ENCODE measurements at regions not wholly inside any gene's neighbourhood (a gene's known extent, or its start where the extent isn't known, plus 50 kb on each side); places are given as distances from the start of the nearest gene placed in this dataset.

GRCh38 chr5:23027331-23027730 lies 174.2 kb upstream of the CDH12 start:
- Histone ChIP-seq H3K36me3 (no peaks in the 10 kb centered on the region), H3K9me3 (no peaks in the 10 kb centered on the region), H3K4me3 (no peak overlapping the region), H3K4me1 (no peaks in the 10 kb centered on the region), H3K27me3 (no peaks in the 10 kb centered on the region), H3K27ac (no peak overlapping the region)
- no peak for ATAC-seq
- no peak for DNase-seq
- intact Hi-C loops (cut with DNase I), result no loop called here
- TF ChIP-seq CTCF (IDR thresholded peaks at IDR 0.05), result no peak
- FAIRE-seq, result no peak
- 51 to 68% methylated on average over 2 of the region's 2 CpGs for WGBS, 2 donors

GRCh38 chr5:23026252-23027170 lies 173.4 kb upstream of the CDH12 start:
- 43 to 55% methylated on average over 5 of the region's 5 CpGs for WGBS, 2 donors

DNA sequence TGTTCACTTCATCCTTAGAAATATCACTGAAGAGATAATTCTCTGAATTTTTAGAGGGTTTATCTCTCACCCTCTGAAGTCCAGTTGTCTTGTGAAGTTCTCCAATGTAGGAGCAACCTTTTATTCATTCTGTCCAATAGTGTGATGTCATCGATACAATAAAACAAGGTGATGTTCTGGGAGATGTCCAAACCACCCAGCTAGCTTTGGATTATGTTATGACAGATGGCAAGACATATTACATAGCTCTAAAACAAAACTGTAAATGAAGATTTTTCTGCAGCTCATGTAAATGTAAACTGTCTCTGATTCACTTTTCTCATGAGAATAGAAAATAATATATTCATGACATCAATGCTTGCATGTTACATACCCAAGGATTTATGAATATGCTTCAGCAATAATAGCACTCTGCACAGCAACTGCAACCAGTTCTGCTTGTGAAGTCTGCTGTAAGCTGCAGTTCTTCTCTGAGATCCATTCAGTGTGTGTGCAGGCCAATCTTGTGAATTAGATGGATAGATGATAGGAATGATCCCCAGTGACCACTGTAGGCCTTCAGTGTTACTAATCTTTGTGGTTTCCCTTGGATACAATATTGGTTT lies 172.6 kb upstream of the CDH12 start:
- no peak for FAIRE-seq
- TF ChIP-seq CTCF (IDR thresholded peaks at IDR 0.05), result no peak
- Histone ChIP-seq H3K27ac (no peak overlapping the region), H3K9me3 (no peaks in the 10 kb centered on the region), H3K4me1 (no peaks in the 10 kb centered on the region), H3K27me3 (no peaks in the 10 kb centered on the region), H3K36me3 (no peaks in the 10 kb centered on the region), H3K4me3 (no peak overlapping the region)
- intact Hi-C loops (cut with DNase I), result no loop called here
- 66 to 76% methylated on average over 1 of the region's 1 CpG for WGBS, 2 donors
- no peak for DNase-seq
- no peak for ATAC-seq

More at GRCh38 chr5:23026252-23027170, 173.4 kb upstream of the CDH12 start:
- Histone ChIP-seq H3K4me3 (no peak overlapping the region), H3K9me3 (no peaks in the 10 kb centered on the region), H3K4me1 (no peaks in the 10 kb centered on the region), H3K27me3 (no peaks in the 10 kb centered on the region), H3K36me3 (no peaks in the 10 kb centered on the region), H3K27ac (no peak overlapping the region)
- no peak for DNase-seq
- no peak for TF ChIP-seq CTCF (IDR thresholded peaks at IDR 0.05)
- no peak for ATAC-seq
- intact Hi-C loops (cut with DNase I), result no loop called here
- no peak for FAIRE-seq

DNA sequence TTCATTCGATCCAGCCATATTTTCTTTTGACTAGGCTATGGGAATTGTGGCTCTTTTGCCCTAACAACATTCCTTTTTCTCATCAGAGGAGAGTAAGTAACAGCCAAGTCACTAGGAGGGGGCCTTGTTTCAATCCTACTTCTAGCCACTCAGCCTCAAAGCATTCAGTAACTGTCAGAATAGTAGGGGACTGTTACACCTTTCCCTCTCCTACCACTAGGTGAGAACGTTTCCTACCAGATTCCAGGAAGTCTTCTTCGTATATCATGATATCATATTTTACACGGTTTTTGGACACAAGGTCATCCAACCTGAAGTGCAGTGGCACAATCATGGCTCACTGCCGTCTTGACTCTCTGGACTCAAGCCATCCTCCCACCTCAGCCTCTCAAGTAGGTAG lies 171.3 kb upstream of the CDH12 start:
- no peak overlapping the region for H3K4me3 ChIP-seq
- TF ChIP-seq CTCF (IDR thresholded peaks at IDR 0.05), result no peak
- 46 to 49% methylated on average over 5 of the region's 5 CpGs for WGBS, 2 donors
- no peaks in the 10 kb centered on the region for H3K9me3 ChIP-seq
- no peak overlapping the region for H3K27ac ChIP-seq
- no peaks in the 10 kb centered on the region for H3K4me1 ChIP-seq
- H3K36me3 ChIP-seq, result no peaks in the 10 kb centered on the region
- DNase-seq (no peak), FAIRE-seq (no peak), ATAC-seq (no peak)
- intact Hi-C loops (cut with DNase I), result no loop called here
- H3K27me3 ChIP-seq, result no peaks in the 10 kb centered on the region

DNA sequence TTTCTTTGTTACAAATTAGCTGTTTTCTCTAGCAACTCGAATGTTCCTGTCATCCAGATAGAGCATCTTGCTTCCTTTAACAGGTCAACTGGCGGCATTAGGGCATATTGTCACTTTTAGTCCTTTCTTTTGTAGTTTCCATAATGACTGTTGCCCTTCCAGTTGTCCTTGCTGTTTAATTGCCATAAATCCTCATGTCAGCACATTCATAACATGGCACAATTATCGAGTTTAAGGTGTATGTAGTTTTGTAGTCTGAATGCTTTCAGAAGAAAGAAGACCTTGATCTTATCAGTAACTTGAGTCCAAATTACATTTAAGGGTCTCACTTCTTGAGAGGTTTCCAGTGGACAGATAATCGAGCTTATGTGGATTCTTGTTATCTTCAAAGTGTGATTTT lies 161.7 kb upstream of the CDH12 start:
- Histone ChIP-seq H3K4me1 (no peaks in the 10 kb centered on the region), H3K36me3 (no peaks in the 10 kb centered on the region), H3K27ac (no peak overlapping the region), H3K9me3 (no peaks in the 10 kb centered on the region), H3K4me3 (no peak overlapping the region), H3K27me3 (no peaks in the 10 kb centered on the region)
- DNase-seq (no peak), FAIRE-seq (no peak), ATAC-seq (no peak)
- 24 to 45% methylated on average over 4 of the region's 4 CpGs for WGBS, 2 donors
- intact Hi-C loops (cut with DNase I), result no loop called here
- TF ChIP-seq CTCF (IDR thresholded peaks at IDR 0.05), result no peak

All from pancreas (tissue), 10 donors.